DOHH2 (cell line): ENCODE measurements at regions not wholly inside any gene's neighbourhood (a gene's known extent, or its start where the extent isn't known, plus 50 kb on each side); places are given as distances from the start of the nearest gene placed in this dataset.

ENCODE experiments used
- H3F3A ChIP-seq: fragments of 200-600 bp; sonication (generic), shearing (Covaris generic); 2 replicates; pipeline ENCODE4 v1.6.0; 2016; ENCODE audit warnings: antibody characterized with exemption, mild to moderate bottlenecking; ENCODE audit not compliant: control insufficient read depth, insufficient read depth
- H3K27ac ChIP-seq: fragments of 200-600 bp; sonication (generic); 2 replicates; pipeline ENCODE4 v1.5.1; 2014; ENCODE audit warnings: low read depth, mild to moderate bottlenecking, low read length, moderate library complexity
- H3K27me3 ChIP-seq: fragments of 200-600 bp; sonication (generic); 2 replicates; pipeline ENCODE4 v1.6.1; 2014; ENCODE audit warnings: mild to moderate bottlenecking, low read length, mixed read lengths; ENCODE audit not compliant: control insufficient read depth
- H3K36me3 ChIP-seq: fragments of 200-600 bp; sonication (generic); 2 replicates; pipeline ENCODE4 v1.6.1; 2014; ENCODE audit warnings: mild to moderate bottlenecking, low read length, moderate library complexity, mixed read lengths; ENCODE audit not compliant: control insufficient read depth
- H3K4me1 ChIP-seq: fragments of 200-600 bp; sonication (generic); 2 replicates; pipeline ENCODE4 v1.6.1; 2014; ENCODE audit warnings: mild to moderate bottlenecking, low read length, mixed read lengths; ENCODE audit not compliant: control insufficient read depth
- H3K4me2 ChIP-seq: fragments of 200-600 bp; sonication (generic); 2 replicates; pipeline ENCODE4 v1.6.0; 2014; ENCODE audit warnings: mild to moderate bottlenecking, low read length, moderate library complexity
- H3K4me3 ChIP-seq: fragments of 200-600 bp; sonication (generic); 2 replicates; pipeline ENCODE4 v1.5.1; 2014; ENCODE audit warnings: mild to moderate bottlenecking, low read length, mixed read lengths
- H3K79me2 ChIP-seq: fragments of 200-600 bp; sonication (generic); 2 replicates; pipeline ENCODE4 v1.6.1; 2014; ENCODE audit warnings: mild to moderate bottlenecking, low read length, mixed read lengths; ENCODE audit not compliant: control insufficient read depth
- H3K9me2 ChIP-seq: fragments of 200-600 bp; sonication (generic); replicated peaks from 2 replicates; pipeline ENCODE4 v1.6.1; 2014; ENCODE audit warnings: mild to moderate bottlenecking, low read length, mixed read lengths; ENCODE audit not compliant: control insufficient read depth
- H3K9me3 ChIP-seq: fragments of 200-600 bp; sonication (generic); 2 replicates; pipeline ENCODE4 v1.6.1; 2014; ENCODE audit warnings: antibody characterized with exemption, low read length, mixed read lengths; ENCODE audit not compliant: control insufficient read depth, insufficient read depth
- H4K20me1 ChIP-seq: fragments of 200-600 bp; sonication (generic); 2 replicates; pipeline ENCODE4 v1.6.0; 2014; ENCODE audit warnings: low read depth, mild to moderate bottlenecking, antibody characterized with exemption, low read length, moderate library complexity; ENCODE audit not compliant: control insufficient read depth, insufficient read depth
- EZH2phosphoT487 ChIP-seq: fragments of 200-600 bp; sonication (generic); IDR thresholded peaks from 2 replicates; pipeline ENCODE4 v1.6.1; 2017; ENCODE audit warnings: borderline replicate concordance, mild to moderate bottlenecking, antibody characterized with exemption, low read length, moderate library complexity, mixed read lengths
- TF ChIP-seq, protein P1 (sequence below): fragments of 200-600 bp; sonication (generic); IDR thresholded peaks from one replicate; pipeline ENCODE4 v1.5.1; 2014; ENCODE audit warnings: antibody characterized with exemption, mild to moderate bottlenecking, low read depth, low read length; ENCODE audit not compliant: poor library complexity, severe bottlenecking

DNA sequence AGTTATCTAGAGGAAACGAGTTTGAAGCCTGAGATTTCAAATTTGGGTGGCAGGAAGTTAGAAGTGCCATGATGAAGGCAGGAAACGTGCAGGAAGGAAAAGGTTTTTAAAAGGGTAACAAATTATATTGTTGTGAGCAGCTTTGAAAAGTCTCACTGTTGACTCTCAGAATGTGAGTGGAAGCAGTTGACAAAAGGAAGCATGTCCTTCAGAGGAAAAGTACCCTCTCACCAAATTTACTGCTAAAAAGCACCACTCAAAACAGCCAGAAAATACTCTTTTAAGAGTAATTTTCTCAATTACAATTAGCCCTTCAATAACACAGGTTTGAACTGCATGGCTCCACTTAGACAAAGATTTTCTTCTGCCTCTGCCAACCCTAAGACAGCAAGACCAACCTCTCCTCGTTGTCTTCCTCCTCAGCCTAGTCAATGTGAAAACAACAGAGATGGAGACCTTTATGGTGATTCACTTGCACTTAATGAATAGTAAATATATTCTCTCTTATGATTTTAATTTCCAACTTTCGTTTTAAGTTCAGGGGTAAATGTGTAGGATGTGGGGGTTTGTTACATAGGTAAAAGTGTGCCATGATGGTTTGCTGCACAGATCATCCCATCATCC is 117.1 kb upstream of the LIPC start:
- H3K4me2 ChIP-seq = no peak overlapping the region
- no peaks in the 10 kb centered on the region for H3K9me2 ChIP-seq
- TF ChIP-seq, protein P1, sequence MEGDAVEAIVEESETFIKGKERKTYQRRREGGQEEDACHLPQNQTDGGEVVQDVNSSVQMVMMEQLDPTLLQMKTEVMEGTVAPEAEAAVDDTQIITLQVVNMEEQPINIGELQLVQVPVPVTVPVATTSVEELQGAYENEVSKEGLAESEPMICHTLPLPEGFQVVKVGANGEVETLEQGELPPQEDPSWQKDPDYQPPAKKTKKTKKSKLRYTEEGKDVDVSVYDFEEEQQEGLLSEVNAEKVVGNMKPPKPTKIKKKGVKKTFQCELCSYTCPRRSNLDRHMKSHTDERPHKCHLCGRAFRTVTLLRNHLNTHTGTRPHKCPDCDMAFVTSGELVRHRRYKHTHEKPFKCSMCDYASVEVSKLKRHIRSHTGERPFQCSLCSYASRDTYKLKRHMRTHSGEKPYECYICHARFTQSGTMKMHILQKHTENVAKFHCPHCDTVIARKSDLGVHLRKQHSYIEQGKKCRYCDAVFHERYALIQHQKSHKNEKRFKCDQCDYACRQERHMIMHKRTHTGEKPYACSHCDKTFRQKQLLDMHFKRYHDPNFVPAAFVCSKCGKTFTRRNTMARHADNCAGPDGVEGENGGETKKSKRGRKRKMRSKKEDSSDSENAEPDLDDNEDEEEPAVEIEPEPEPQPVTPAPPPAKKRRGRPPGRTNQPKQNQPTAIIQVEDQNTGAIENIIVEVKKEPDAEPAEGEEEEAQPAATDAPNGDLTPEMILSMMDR = no peak
- TF ChIP-seq EZH2phosphoT487 = no peak
- H3K27me3 ChIP-seq = no peaks in the 10 kb centered on the region
- no peaks in the 10 kb centered on the region for H3K36me3 ChIP-seq
- no peaks in the 10 kb centered on the region for H3F3A ChIP-seq
- no peak overlapping the region for H3K27ac ChIP-seq
- no peaks in the 10 kb centered on the region for H3K9me3 ChIP-seq
- H3K4me1 ChIP-seq = peaks cover 7% of the 10 kb centered on the region
- no peaks in the 10 kb centered on the region for H4K20me1 ChIP-seq
- H3K79me2 ChIP-seq = no peaks in the 10 kb centered on the region
- no peak overlapping the region for H3K4me3 ChIP-seq

DNA sequence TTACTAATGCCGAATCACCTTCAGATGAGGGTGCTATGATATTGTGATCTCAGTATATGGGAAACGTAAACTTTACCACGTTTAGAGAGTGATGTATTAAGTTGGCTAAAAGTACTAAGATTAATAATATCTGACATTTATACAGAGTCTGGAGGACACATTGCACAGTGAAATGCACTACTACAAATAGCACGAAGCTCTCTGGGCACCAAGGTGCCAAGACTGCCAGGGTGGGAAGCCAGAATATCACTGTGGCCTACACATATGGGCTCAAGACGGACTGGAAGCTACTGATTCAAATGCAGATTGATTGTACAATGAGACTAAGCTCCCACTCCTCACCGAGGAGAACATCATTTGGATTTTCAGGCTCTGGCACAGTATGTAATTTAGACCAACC is 113.3 kb upstream of the LIPC start:
- no peak for TF ChIP-seq EZH2phosphoT487
- TF ChIP-seq, protein P1 = no peak
- H3K9me3 ChIP-seq = no peaks in the 10 kb centered on the region
- no peaks in the 10 kb centered on the region for H3K36me3 ChIP-seq
- no peak overlapping the region for H3K27ac ChIP-seq
- no peak overlapping the region for H3K4me2 ChIP-seq
- no peaks in the 10 kb centered on the region for H3K9me2 ChIP-seq
- no peaks in the 10 kb centered on the region for H4K20me1 ChIP-seq
- H3K79me2 ChIP-seq = no peaks in the 10 kb centered on the region
- no peak overlapping the region for H3K4me3 ChIP-seq
- H3K4me1 ChIP-seq = peaks cover 7% of the 10 kb centered on the region
- H3K27me3 ChIP-seq = no peaks in the 10 kb centered on the region
- H3F3A ChIP-seq = no peaks in the 10 kb centered on the region

DNA sequence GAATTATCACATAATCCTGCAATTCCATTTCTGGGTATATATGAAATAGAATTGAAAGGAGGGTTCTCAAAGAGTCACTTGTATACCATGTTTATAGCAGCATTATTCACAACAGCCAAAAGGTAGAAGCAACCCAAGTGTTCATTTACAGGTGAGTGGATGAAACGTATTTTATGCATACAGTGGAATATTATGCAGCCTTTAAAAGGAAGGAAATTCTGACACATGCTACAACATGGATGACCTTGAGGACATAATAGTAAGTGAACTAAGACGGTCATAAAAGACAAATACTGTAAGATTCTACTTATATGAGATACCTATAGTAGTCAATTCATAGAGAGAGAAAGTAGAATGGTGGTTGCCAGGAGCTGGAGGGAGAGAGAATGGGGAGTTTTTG is 110.8 kb upstream of the LIPC start:
- H3K27ac ChIP-seq = no peak overlapping the region
- no peaks in the 10 kb centered on the region for H3K79me2 ChIP-seq
- no peaks in the 10 kb centered on the region for H4K20me1 ChIP-seq
- H3K4me1 ChIP-seq = no peaks in the 10 kb centered on the region
- no peaks in the 10 kb centered on the region for H3K9me2 ChIP-seq
- H3K9me3 ChIP-seq = no peaks in the 10 kb centered on the region
- H3F3A ChIP-seq = no peaks in the 10 kb centered on the region
- H3K27me3 ChIP-seq = no peaks in the 10 kb centered on the region
- no peak overlapping the region for H3K4me2 ChIP-seq
- TF ChIP-seq, protein P1 = no peak
- TF ChIP-seq EZH2phosphoT487 = no peak
- H3K36me3 ChIP-seq = no peaks in the 10 kb centered on the region
- H3K4me3 ChIP-seq = no peak overlapping the region
